ENCODE measurements at regions not wholly inside any gene's neighbourhood (a gene's known extent, or its start where the extent isn't known, plus 50 kb on each side); places are given as distances from the start of the nearest gene placed in this dataset.

DNA sequence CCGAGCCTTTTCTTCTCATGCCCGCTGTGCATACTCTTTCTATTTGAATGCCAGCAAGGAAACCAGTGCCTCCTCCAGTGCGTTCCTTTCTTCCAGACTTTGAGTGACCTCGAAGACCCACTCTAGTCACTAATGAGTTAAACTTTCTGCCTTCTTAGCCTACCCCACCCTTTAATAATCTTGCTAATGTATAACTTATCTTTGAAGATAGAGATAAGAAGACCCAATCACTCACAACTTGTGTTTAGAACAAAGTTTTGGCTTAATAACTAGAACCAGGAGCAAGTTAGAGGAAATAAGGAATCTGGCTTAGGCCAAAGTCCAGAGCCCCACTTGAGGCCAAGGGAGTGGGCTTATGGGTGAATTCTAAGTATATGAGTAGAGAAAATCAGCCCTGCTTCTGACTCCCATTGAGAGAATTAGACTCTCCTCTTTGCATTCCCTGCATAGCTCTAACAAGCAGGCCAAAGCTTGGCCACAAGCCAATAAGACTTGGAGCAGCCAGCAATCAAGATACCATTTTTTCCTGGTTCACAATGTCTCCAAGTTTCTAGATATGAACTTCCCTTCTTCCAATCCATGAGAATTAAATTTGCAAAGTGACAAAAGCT is 181.5 kb upstream of the PIK3R1 start:
- no peak for TF ChIP-seq EZH2 (IDR thresholded peaks at IDR 0.05; ENCODE audit: borderline replicate concordance)
- TF ChIP-seq, protein P1, sequence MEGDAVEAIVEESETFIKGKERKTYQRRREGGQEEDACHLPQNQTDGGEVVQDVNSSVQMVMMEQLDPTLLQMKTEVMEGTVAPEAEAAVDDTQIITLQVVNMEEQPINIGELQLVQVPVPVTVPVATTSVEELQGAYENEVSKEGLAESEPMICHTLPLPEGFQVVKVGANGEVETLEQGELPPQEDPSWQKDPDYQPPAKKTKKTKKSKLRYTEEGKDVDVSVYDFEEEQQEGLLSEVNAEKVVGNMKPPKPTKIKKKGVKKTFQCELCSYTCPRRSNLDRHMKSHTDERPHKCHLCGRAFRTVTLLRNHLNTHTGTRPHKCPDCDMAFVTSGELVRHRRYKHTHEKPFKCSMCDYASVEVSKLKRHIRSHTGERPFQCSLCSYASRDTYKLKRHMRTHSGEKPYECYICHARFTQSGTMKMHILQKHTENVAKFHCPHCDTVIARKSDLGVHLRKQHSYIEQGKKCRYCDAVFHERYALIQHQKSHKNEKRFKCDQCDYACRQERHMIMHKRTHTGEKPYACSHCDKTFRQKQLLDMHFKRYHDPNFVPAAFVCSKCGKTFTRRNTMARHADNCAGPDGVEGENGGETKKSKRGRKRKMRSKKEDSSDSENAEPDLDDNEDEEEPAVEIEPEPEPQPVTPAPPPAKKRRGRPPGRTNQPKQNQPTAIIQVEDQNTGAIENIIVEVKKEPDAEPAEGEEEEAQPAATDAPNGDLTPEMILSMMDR (IDR thresholded peaks at IDR 0.05; ENCODE audit: poor library complexity), result no peak
- no peak for TF ChIP-seq EZH2phosphoT487 (IDR thresholded peaks at IDR 0.05; ENCODE audit: low read depth, severe bottlenecking, unreplicated experiment)

Data from hepatocyte (in vitro differentiated cells).